Heart left ventricle (tissue), 16 donors: ENCODE measurements at regions not wholly inside any gene's neighbourhood (a gene's known extent, or its start where the extent isn't known, plus 50 kb on each side); places are given as distances from the start of the nearest gene placed in this dataset.

Source experiments
- ATAC-seq, 4 donors: fragments of 200-7000 bp; cut with Tn5 transposase; one replicate each; pipeline ENCODE4 v1.9.1; 2020 to 2022; ENCODE audit warnings: moderate library complexity in 4 of 4, mild to moderate bottlenecking in 3 of 4, moderate number of reproducible peaks in 1 of 4
- DNase-seq, 5 donors: peaks; one replicate each; pipeline ENCODE4 v3.0.0-alpha.2; 2020
- H3K27ac ChIP-seq, 12 donors: fragments of 200-600 bp; sonication (generic) in 4 of 12; one replicate each; pipeline versions ENCODE4 v1.5.0 to v1.8.0; 2016 to 2022; ENCODE audit warnings: mild to moderate bottlenecking in 2 of 12
- H3K27me3 ChIP-seq, 9 donors: fragments of 200-600 bp; sonication (generic) in 2 of 9; one replicate each; pipeline versions ENCODE4 v1.5.1 to v1.8.0; 2016 to 2022; ENCODE audit warnings: mild to moderate bottlenecking in 3 of 9
- H3K36me3 ChIP-seq, 9 donors: fragments of 200-600 bp; sonication (generic) in 2 of 9; one replicate each; pipeline versions ENCODE4 v1.5.0 to v1.8.0; 2018 to 2022; ENCODE audit warnings: mild to moderate bottlenecking in 2 of 9
- H3K4me1 ChIP-seq, 12 donors: fragments of 200-600 bp; sonication (generic) in 4 of 12; one replicate each; pipeline versions ENCODE4 v1.5.0 to v1.8.0; 2016 to 2022; ENCODE audit warnings: mild to moderate bottlenecking in 3 of 12
- H3K4me3 ChIP-seq, 12 donors: fragments of 200-600 bp; sonication (generic) in 4 of 12; one replicate each; pipeline versions ENCODE4 v1.5.0 to v1.8.0; 2017 to 2022; ENCODE audit warnings: mild to moderate bottlenecking in 9 of 12, moderate library complexity in 4 of 12
- H3K9me3 ChIP-seq, 12 donors: fragments of 200-600 bp; sonication (generic) in 4 of 12; one replicate each; pipeline versions ENCODE4 v1.5.0 to v1.8.0; 2016 to 2022; ENCODE audit warnings: mild to moderate bottlenecking in 1 of 12
- CTCF ChIP-seq, 12 donors: fragments of 200-600 bp; sonication (generic) in 4 of 12; IDR thresholded peaks; one replicate each; pipeline versions ENCODE4 v1.5.0 to v1.8.0; 2018 to 2022; ENCODE audit warnings: antibody characterized with exemption in 12 of 12, mild to moderate bottlenecking in 5 of 12
- POLR2A ChIP-seq, 2 donors: fragments of 450-650 bp; IDR thresholded peaks; one replicate each; pipeline ENCODE4 v1.6.1; 2017; ENCODE audit warnings: antibody characterized with exemption in 2 of 2, mild to moderate bottlenecking in 2 of 2, moderate library complexity in 2 of 2
- WGBS, 4 donors: extraction: QIAGEN DNeasy Blood & Tissue Kit in 2 of 4; methylation state at CpG; one replicate each; pipeline versions ENCODE4 v1.1.5 to v1.1.7; 2013 to 2018; 5-methylcytosine and 5-hydroxymethylcytosine counted together
- intact Hi-C, 10 donors: fragments of 100-400 bp; cut with DNase I; formaldehyde crosslinking; loops; one replicate each; pipeline versions ENCODE4 v1.11.1 to v1.14.2; 2022
- donor health status: ischemic (EF 13 %, LVEDD 7.1; RV severe dilation, severe dysfunction).
- donor health status: healthy with polysubstance abuse.
- donor health status: DM: no; HTN: yes; CAD: no.
- donor health status: DM: no; HTN: no; CAD: no.
- donor health status: ischemic (EF 25% LVEDD 6.9; RV normal size, moderate dysfunction).
- donor health status: ischemic (EF 25% LVEDD 5.7; RV mildly dilated, moderate dysfunction).
- donor health status: healthy.
- donor health status: DM: yes; HTN: yes; CAD: no.
- donor health status: ischemic (EF 35%, LVEDD 5.7; RV mildly dilated, moderate dysfunction).
- donor health status: nonischemic (EF 11% LVEDD 7.7; RV severe dilation, severe dysfunction).
- donor health status: DM: yes; HTN: yes; CAD: no.
- donor health status: PGD.
- donor health status: ischemic (EF 29% LVEDD 5.4; RV normal size, mild dysfunction).
- donor health status: nonischemic (EF 23%, LVEDD 6.1; RV moderate dilation, normal function).

- Histone ChIP-seq H3K27ac (no peak overlapping the region), H3K27me3 (no peaks in the 10 kb centered on the region), H3K9me3 (no peaks in the 10 kb centered on the region), H3K36me3 (no peaks in the 10 kb centered on the region), H3K4me3 (no peak overlapping the region), H3K4me1 (no peaks in the 10 kb centered on the region)
- intact Hi-C loops, result no loop called here
- TF ChIP-seq CTCF (IDR thresholded peaks at IDR 0.05), result no peak
- no peak for TF ChIP-seq POLR2A (IDR thresholded peaks at IDR 0.05)
- ATAC-seq, result no peak
- DNase-seq, result no peak
- 50 to 59% (median 52%) methylated on average over 1 of the region's 1 CpG for WGBS, 4 donors
These were observed 98.1 kb upstream of the MAX start for GRCh38 chr14:65200454-65200853.

- no peak for TF ChIP-seq CTCF (IDR thresholded peaks at IDR 0.05)
- TF ChIP-seq POLR2A (IDR thresholded peaks at IDR 0.05), result no peak
- intact Hi-C loops, result no loop called here
- WGBS, 4 donors, result 72 to 80% (median 75%) methylated on average over 5 of the region's 5 CpGs
- Histone ChIP-seq H3K4me3 (no peak overlapping the region), H3K36me3 (no peaks in the 10 kb centered on the region), H3K4me1 (peaks cover 0 to 28% (median 0%) of the 10 kb centered on the region in 12 donors), H3K9me3 (no peaks in the 10 kb centered on the region), H3K27me3 (no peaks in the 10 kb centered on the region), H3K27ac (no peak overlapping the region)
- ATAC-seq (no peak), DNase-seq (no peak)
These were observed 101.3 kb upstream of the MAX start for GRCh38 chr14:65203574-65203973.

GRCh38 chr14:65204056-65204455 lies 101.7 kb upstream of the MAX start:
- 85 to 92% (median 91%) methylated on average over 5 of the region's 5 CpGs for WGBS, 4 donors
- no peaks in the 10 kb centered on the region for H3K36me3 ChIP-seq
- ATAC-seq (no peak), DNase-seq (no peak)
- intact Hi-C loops, result no loop called here
- H3K27ac ChIP-seq, result no peak overlapping the region
- H3K4me3 ChIP-seq, result no peak overlapping the region
- no peaks in the 10 kb centered on the region for H3K9me3 ChIP-seq
- H3K27me3 ChIP-seq, result no peaks in the 10 kb centered on the region
- TF ChIP-seq CTCF (IDR thresholded peaks at IDR 0.05), result no peak
- TF ChIP-seq POLR2A (IDR thresholded peaks at IDR 0.05), result no peak
- H3K4me1 ChIP-seq, result peaks cover 0 to 33% (median 0%) of the 10 kb centered on the region in 12 donors

GRCh38 chr14:65206078-65206447 lies 103.7 kb upstream of the MAX start:
- intact Hi-C loops, result no loop called here
- Histone ChIP-seq H3K36me3 (no peaks in the 10 kb centered on the region), H3K27me3 (no peaks in the 10 kb centered on the region), H3K4me3 (no peak overlapping the region), H3K4me1 (peaks cover 0 to 52% (median 0%) of the 10 kb centered on the region in 12 donors), H3K27ac (peak overlapping the region in 1 of 12 donors; percentile 61), H3K9me3 (no peaks in the 10 kb centered on the region)
- TF ChIP-seq POLR2A (IDR thresholded peaks at IDR 0.05) (no peak), CTCF (IDR thresholded peaks at IDR 0.05) (no peak)
- ATAC-seq (no peak), DNase-seq (no peak)
- WGBS, 4 donors, result 83 to 93% (median 86%) methylated on average over 7 of the region's 7 CpGs
